SHP77 (cell line): ENCODE measurements at regions not wholly inside any gene's neighbourhood (a gene's known extent, or its start where the extent isn't known, plus 50 kb on each side); places are given as distances from the start of the nearest gene placed in this dataset.

Source experiments
- DNase-seq, 2 experiments: peaks; one replicate each; lab custom pipeline; 2025; lab: John Stamatoyannopoulos, UW

GRCh38 chr15:93317772-93318171, 228.8 kb upstream of the RGMA start:
- no peak for DNase-seq

- no peak for DNase-seq
These were observed 225.2 kb upstream of the RGMA start for GRCh38 chr15:93314245-93314644.

GRCh38 chr15:93312891-93313486, 224.0 kb upstream of the RGMA start:
- no peak for DNase-seq

- DNase-seq: no peak
These were observed 222.6 kb upstream of the RGMA start for GRCh38 chr15:93311620-93312019.

GRCh38 chr15:93308026-93308690, 219.1 kb upstream of the RGMA start:
- no peak for DNase-seq

- no peak for DNase-seq
These were observed 218.5 kb upstream of the RGMA start for GRCh38 chr15:93307513-93307912.

- DNase-seq: no peak
These were observed 216.3 kb upstream of the RGMA start for GRCh38 chr15:93305306-93305705.

- no peak for DNase-seq
These were observed 213.2 kb upstream of the RGMA start for GRCh38 chr15:93302080-93302765.

GRCh38 chr15:93300796-93301195, 211.8 kb upstream of the RGMA start:
- DNase-seq: no peak

GRCh38 chr15:93299675-93300074, 210.7 kb upstream of the RGMA start:
- DNase-seq: no peak

- no peak for DNase-seq
These were observed 209.9 kb upstream of the RGMA start for GRCh38 chr15:93298901-93299300.

- no peak for DNase-seq
These were observed 207.9 kb upstream of the RGMA start for GRCh38 chr15:93296759-93297500.

- no peak for DNase-seq
These were observed 205.9 kb upstream of the RGMA start for GRCh38 chr15:93294896-93295295.

- DNase-seq: no peak
These were observed 205.1 kb upstream of the RGMA start for GRCh38 chr15:93294066-93294465.

GRCh38 chr15:93291380-93291779, 202.4 kb upstream of the RGMA start:
- no peak for DNase-seq

GRCh38 chr15:93290618-93290946, 201.6 kb upstream of the RGMA start:
- no peak for DNase-seq

GRCh38 chr15:93289941-93290617, 201.1 kb upstream of the RGMA start:
- no peak for DNase-seq

- DNase-seq: no peak
These were observed 199.8 kb upstream of the RGMA start for GRCh38 chr15:93288728-93289294.

- DNase-seq: no peak
These were observed 197.4 kb upstream of the RGMA start for GRCh38 chr15:93286446-93286845.

- DNase-seq: no peak
These were observed 194.8 kb upstream of the RGMA start for GRCh38 chr15:93283854-93284253.

- no peak for DNase-seq
These were observed 193.8 kb upstream of the RGMA start for GRCh38 chr15:93282808-93283207.

GRCh38 chr15:93278783-93279182, 189.8 kb upstream of the RGMA start:
- no peak for DNase-seq
